ENCODE measurements at regions not wholly inside any gene's neighbourhood (a gene's known extent, or its start where the extent isn't known, plus 50 kb on each side); places are given as distances from the start of the nearest gene placed in this dataset.

DNA sequence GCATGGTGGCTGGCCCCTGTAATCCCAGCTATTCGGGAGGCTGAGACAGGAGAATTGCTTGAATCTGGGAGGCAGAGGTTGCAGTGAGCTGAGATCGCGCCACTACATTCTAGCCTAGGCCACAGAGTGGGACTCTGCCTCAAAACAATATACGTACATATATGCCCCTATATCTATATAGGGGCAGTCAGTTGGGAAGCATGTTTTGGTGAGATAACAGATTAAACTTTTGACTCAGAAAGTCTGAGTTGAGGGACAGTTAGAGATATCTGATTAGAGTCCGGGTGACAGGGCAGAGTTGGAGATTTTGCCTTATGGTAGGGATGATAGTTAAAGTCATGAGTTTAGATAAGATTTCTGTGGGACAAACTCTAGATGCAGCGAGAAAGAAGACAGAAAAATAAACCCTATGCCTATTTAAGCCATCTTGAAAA, 71.8 kb upstream of the ALDH1A1 start:
- no peaks in the 10 kb centered on the region for H3K27me3 ChIP-seq (ENCODE audit: control insufficient read depth, insufficient read depth, low read length)
- no peaks in the 10 kb centered on the region for H3K36me3 ChIP-seq (ENCODE audit: control insufficient read depth, insufficient read depth, low read length)
- DNase-seq (ENCODE audit: low read depth in 4 of 6, low spot score in 6 of 6) = no peak
- no peak overlapping the region for H3K27ac ChIP-seq (ENCODE audit: low read depth, low read length)
- 80% methylated on average over 1 of the region's 6 CpGs for WGBS (ENCODE audit: insufficient coverage)
- H3K9me3 ChIP-seq (ENCODE audit: control insufficient read depth, insufficient read depth, low read length) = no peaks in the 10 kb centered on the region
- no peaks in the 10 kb centered on the region for H3K4me1 ChIP-seq (ENCODE audit: control insufficient read depth, insufficient read depth, low read length)
- no peak overlapping the region for H3K4me3 ChIP-seq (ENCODE audit: low read depth, low read length)

DNA sequence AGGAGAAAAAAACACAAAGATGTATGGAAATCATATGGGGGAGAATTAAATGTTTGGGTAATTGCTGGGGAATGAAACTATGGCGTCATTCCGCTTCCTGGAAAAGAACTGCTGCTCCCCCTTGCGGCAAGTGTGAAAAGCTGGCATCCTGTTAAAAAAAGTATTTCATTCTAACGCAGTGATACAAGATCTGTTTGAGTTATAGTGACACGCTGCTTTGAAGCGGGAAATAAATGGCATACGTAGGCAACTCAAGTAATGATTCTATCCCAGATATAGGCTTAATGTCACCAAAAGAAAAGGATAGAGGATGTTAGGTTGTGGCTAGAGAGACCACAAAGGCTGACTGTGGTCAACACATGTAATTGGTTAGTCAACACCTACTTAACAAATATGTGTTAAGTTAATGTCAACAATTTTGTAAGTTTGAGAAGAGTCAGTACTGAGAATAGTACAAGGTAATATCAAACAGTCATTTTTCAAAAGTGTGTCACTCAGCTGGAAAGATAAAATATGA, 70.2 kb upstream of the ALDH1A1 start:
- Histone ChIP-seq H3K4me1 (ENCODE audit: control insufficient read depth, insufficient read depth, low read length) (no peaks in the 10 kb centered on the region), H3K4me3 (ENCODE audit: low read depth, low read length) (no peak overlapping the region), H3K27ac (ENCODE audit: low read depth, low read length) (no peak overlapping the region), H3K27me3 (ENCODE audit: control insufficient read depth, insufficient read depth, low read length) (no peaks in the 10 kb centered on the region), H3K36me3 (ENCODE audit: control insufficient read depth, insufficient read depth, low read length) (no peaks in the 10 kb centered on the region), H3K9me3 (ENCODE audit: control insufficient read depth, insufficient read depth, low read length) (no peaks in the 10 kb centered on the region)
- 17% methylated on average over 1 of the region's 7 CpGs for WGBS (ENCODE audit: insufficient coverage)
- DNase-seq (ENCODE audit: low read depth in 4 of 6, low spot score in 6 of 6) = peak in 4 of 6 donors; percentile 5 to 73 (median 48)

DNA sequence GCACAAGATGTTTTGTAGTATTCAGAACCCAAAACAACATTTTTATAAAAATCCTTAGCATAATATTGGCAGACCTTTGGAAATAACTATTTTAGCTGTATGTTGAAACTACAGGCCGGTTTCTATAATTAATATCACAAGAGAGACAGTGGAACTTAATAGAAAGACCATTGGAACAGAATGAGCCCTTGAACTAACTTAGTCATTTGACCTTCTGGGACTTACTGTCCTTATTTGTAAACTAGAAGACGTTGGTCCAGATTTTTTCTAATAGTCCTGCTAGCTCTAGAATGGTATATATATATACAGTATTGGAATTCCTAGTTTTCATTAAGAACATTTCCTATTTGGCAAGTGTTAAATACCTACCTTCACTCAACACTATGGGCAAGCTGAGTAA, 69.5 kb upstream of the ALDH1A1 start:
- Histone ChIP-seq H3K27me3 (ENCODE audit: control insufficient read depth, insufficient read depth, low read length) (no peaks in the 10 kb centered on the region), H3K4me1 (ENCODE audit: control insufficient read depth, insufficient read depth, low read length) (no peaks in the 10 kb centered on the region), H3K36me3 (ENCODE audit: control insufficient read depth, insufficient read depth, low read length) (no peaks in the 10 kb centered on the region), H3K9me3 (ENCODE audit: control insufficient read depth, insufficient read depth, low read length) (no peaks in the 10 kb centered on the region), H3K4me3 (ENCODE audit: low read depth, low read length) (no peak overlapping the region), H3K27ac (ENCODE audit: low read depth, low read length) (no peak overlapping the region)
- no peak for DNase-seq (ENCODE audit: low read depth in 4 of 6, low spot score in 6 of 6)
- WGBS (ENCODE audit: insufficient coverage) = no CpG with 5 or more reads among the region's 2 CpGs

DNA sequence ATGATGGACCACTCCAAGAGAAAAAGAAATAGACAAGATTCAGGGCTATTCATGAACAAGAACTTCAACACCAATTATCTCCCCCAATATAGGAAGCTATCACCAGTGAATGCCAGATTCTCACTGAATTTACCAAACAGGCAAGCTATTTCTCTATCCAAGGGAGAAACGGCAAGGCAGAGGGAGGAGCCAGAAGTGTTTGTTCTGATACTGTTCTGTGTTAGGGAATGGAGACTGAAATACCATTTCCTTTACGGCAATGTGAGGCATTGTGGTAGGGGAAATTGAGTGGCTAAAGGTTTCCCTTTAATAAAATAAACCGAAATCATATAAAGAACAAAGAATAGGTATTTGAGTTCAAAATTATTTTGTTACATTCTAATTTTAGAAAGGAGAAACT, 68.0 kb upstream of the ALDH1A1 start:
- Histone ChIP-seq H3K27me3 (ENCODE audit: control insufficient read depth, insufficient read depth, low read length) (no peaks in the 10 kb centered on the region), H3K4me3 (ENCODE audit: low read depth, low read length) (no peak overlapping the region), H3K9me3 (ENCODE audit: control insufficient read depth, insufficient read depth, low read length) (no peaks in the 10 kb centered on the region), H3K4me1 (ENCODE audit: control insufficient read depth, insufficient read depth, low read length) (no peaks in the 10 kb centered on the region), H3K36me3 (ENCODE audit: control insufficient read depth, insufficient read depth, low read length) (no peaks in the 10 kb centered on the region), H3K27ac (ENCODE audit: low read depth, low read length) (no peak overlapping the region)
- no peak for DNase-seq (ENCODE audit: low read depth in 4 of 6, low spot score in 6 of 6)
- no CpG with 5 or more reads among the region's 3 CpGs for WGBS (ENCODE audit: insufficient coverage)

DNA sequence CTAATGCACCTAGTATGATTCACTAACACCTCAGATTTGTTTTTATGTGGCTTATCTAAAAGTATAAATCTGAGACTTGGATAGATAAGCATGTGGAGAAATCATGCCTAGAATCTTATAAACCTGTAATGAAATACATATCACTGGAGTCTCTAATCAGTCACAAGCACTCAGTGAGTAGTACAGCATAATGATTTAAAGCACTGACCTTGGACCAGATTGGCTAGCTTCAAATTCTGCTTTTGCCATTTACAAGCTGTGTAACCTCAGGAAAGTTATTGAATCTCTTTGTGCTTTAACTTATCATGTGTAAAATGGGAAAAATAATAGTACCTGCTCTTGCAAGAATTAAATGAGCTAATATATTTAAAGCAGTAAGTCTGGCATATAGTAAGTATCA, 61.2 kb upstream of the ALDH1A1 start:
- Histone ChIP-seq H3K27ac (ENCODE audit: low read depth, low read length) (no peak overlapping the region), H3K27me3 (ENCODE audit: control insufficient read depth, insufficient read depth, low read length) (no peaks in the 10 kb centered on the region), H3K9me3 (ENCODE audit: control insufficient read depth, insufficient read depth, low read length) (no peaks in the 10 kb centered on the region), H3K4me3 (ENCODE audit: low read depth, low read length) (no peak overlapping the region), H3K4me1 (ENCODE audit: control insufficient read depth, insufficient read depth, low read length) (no peaks in the 10 kb centered on the region), H3K36me3 (ENCODE audit: control insufficient read depth, insufficient read depth, low read length) (no peaks in the 10 kb centered on the region)
- DNase-seq (ENCODE audit: low read depth in 4 of 6, low spot score in 6 of 6) = peak in 1 of 6 donors; percentile 3

DNA sequence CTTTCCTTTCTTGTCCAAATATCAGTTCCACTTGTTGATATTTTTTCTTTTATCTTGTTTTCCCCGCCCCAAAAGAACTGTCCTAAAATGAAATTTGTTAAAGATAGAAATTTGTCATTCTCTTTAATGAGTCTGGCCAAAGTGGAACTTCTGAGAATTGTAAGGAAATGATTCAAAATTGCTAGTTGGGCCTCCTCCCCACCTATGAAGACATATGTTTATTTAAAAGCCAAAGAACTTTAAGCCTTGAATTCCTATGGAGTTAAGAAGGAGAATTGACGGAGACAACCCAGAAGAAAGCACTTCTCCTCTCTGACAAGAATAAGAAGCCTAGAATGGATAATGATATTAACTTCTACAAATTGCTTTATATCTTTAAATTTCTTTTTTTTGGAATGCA, 59.1 kb upstream of the ALDH1A1 start:
- H3K36me3 ChIP-seq (ENCODE audit: control insufficient read depth, insufficient read depth, low read length) = no peaks in the 10 kb centered on the region
- H3K4me3 ChIP-seq (ENCODE audit: low read depth, low read length) = no peak overlapping the region
- no peak overlapping the region for H3K27ac ChIP-seq (ENCODE audit: low read depth, low read length)
- no peak for DNase-seq (ENCODE audit: low read depth in 4 of 6, low spot score in 6 of 6)
- no peaks in the 10 kb centered on the region for H3K4me1 ChIP-seq (ENCODE audit: control insufficient read depth, insufficient read depth, low read length)
- WGBS (ENCODE audit: insufficient coverage) = no CpG with 5 or more reads among the region's 2 CpGs
- H3K27me3 ChIP-seq (ENCODE audit: control insufficient read depth, insufficient read depth, low read length) = no peaks in the 10 kb centered on the region
- no peaks in the 10 kb centered on the region for H3K9me3 ChIP-seq (ENCODE audit: control insufficient read depth, insufficient read depth, low read length)

DNA sequence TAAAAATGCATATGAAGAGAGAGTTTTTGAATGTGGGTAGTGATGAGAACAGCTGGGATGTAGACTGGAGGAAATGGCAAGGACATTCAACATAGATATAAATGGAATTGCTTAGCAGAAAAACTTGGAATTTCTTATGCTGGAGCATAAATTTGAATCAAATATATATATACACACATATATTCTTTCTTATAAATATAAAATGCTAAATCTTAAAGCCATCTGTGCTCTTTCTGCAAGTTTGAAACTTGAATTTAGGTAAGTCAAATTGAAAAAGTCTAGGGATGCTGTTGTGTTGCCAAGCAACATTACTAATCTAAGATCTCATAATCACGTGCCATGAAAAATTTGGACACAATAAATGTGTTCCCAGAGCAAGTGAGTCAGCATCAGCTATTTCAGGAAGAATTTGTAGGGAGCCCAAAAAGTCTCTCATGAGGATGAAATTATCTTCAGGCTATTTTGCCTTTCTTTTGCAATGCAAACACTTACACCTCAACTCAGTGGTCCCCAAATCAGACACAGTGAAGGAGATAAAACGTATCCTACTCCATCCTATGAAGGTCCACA, 58.4 kb upstream of the ALDH1A1 start:
- 80% methylated on average over 1 of the region's 2 CpGs for WGBS (ENCODE audit: insufficient coverage)
- Histone ChIP-seq H3K36me3 (ENCODE audit: control insufficient read depth, insufficient read depth, low read length) (no peaks in the 10 kb centered on the region), H3K27ac (ENCODE audit: low read depth, low read length) (no peak overlapping the region), H3K4me3 (ENCODE audit: low read depth, low read length) (no peak overlapping the region), H3K9me3 (ENCODE audit: control insufficient read depth, insufficient read depth, low read length) (no peaks in the 10 kb centered on the region), H3K4me1 (ENCODE audit: control insufficient read depth, insufficient read depth, low read length) (no peaks in the 10 kb centered on the region), H3K27me3 (ENCODE audit: control insufficient read depth, insufficient read depth, low read length) (no peaks in the 10 kb centered on the region)
- DNase-seq (ENCODE audit: low read depth in 4 of 6, low spot score in 6 of 6) = peak in 1 of 6 donors; percentile 82

DNA sequence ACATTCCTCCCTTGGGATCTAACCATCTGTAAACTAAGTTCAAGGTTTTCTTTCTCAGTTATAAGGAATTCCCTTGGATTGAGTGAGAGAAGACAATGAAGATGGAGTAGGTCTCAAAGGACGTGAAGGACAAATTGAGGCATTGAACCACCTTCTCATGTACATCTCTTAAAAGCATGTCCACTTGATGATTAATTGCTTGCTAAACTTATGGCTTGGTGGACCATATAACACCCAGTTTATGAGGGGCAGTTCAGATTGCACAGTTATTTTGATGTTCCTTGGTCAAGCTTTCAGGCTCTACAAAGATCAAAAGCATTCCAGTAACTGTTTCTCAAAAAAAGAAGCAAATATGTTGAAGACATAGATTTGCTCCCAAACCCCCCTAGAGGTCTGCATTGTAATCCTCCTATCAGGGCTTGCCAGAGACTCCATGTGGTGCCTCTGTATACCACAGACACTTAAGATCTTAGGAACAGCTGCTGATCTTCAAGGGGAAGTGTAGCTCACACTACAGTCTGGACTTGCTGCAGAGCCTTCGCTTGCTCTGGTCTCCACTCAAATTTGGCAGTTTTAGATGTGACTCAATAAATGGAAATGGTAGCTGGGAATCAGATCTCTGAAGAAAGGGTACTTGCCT, 56.9 kb upstream of the ALDH1A1 start:
- Histone ChIP-seq H3K27ac (ENCODE audit: low read depth, low read length) (no peak overlapping the region), H3K4me1 (ENCODE audit: control insufficient read depth, insufficient read depth, low read length) (no peaks in the 10 kb centered on the region), H3K9me3 (ENCODE audit: control insufficient read depth, insufficient read depth, low read length) (no peaks in the 10 kb centered on the region), H3K36me3 (ENCODE audit: control insufficient read depth, insufficient read depth, low read length) (no peaks in the 10 kb centered on the region), H3K4me3 (ENCODE audit: low read depth, low read length) (no peak overlapping the region), H3K27me3 (ENCODE audit: control insufficient read depth, insufficient read depth, low read length) (no peaks in the 10 kb centered on the region)
- 100% methylated on average over 1 of the region's 2 CpGs for WGBS (ENCODE audit: insufficient coverage)
- DNase-seq (ENCODE audit: low read depth in 4 of 6, low spot score in 6 of 6) = peak in 1 of 6 donors; percentile 6

DNA sequence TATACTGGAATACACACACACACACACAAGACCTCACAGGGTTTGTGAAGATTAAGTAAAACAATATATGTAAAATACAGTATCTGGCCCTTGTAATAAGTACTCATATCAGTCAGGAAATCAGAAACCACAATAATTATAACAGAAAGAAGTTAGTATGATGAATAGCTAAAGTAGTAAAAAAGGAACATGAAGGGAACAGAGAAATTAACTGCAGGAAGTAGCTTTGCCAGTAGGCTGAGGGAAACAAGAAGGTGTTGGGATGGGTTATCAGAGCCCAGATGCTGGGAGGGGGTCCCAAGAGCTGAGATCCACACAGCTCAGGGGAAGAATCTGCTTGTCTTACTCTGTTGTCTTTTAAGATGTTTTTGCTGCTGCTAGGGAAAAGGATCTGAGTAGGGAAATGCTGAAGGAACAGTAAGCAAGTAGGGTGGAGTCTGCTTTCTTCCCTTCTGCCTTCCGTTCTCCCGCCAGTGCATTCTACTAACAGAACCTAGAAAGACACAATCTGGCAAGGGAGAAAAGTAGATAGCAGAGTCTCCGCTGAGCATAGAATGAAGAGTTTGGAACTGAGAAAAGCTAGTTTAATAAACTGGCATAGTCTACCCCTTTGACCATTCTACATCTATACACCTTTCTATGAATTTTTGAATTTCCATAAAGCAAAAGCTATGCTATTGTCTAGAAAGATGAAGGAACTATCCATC, 55.3 kb upstream of the ALDH1A1 start:
- no CpG with 5 or more reads among the region's 3 CpGs for WGBS (ENCODE audit: insufficient coverage)
- Histone ChIP-seq H3K9me3 (ENCODE audit: control insufficient read depth, insufficient read depth, low read length) (no peaks in the 10 kb centered on the region), H3K27ac (ENCODE audit: low read depth, low read length) (no peak overlapping the region), H3K36me3 (ENCODE audit: control insufficient read depth, insufficient read depth, low read length) (no peaks in the 10 kb centered on the region), H3K27me3 (ENCODE audit: control insufficient read depth, insufficient read depth, low read length) (no peaks in the 10 kb centered on the region), H3K4me1 (ENCODE audit: control insufficient read depth, insufficient read depth, low read length) (no peaks in the 10 kb centered on the region), H3K4me3 (ENCODE audit: low read depth, low read length) (no peak overlapping the region)
- no peak for DNase-seq (ENCODE audit: low read depth in 4 of 6, low spot score in 6 of 6)

DNA sequence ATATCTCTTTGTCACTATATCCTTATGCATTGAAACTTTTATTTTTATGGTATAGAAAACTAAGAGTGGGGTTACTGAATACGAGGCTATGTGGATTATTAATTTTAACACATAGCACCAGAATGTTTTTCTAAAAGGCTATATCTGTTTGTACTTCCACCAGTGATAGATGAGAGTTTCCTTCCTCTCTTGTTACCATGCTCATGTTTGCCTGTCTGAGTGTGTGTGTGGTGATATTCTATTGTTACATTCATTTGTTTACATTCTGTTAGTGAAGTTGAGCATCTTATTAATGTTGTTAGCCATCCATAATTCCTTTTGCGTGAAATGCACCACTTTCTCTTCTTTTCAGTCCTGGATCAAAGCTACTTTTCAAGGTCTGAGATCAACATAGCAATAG, 54.1 kb upstream of the ALDH1A1 start:
- Histone ChIP-seq H3K36me3 (ENCODE audit: control insufficient read depth, insufficient read depth, low read length) (no peaks in the 10 kb centered on the region), H3K4me1 (ENCODE audit: control insufficient read depth, insufficient read depth, low read length) (no peaks in the 10 kb centered on the region), H3K9me3 (ENCODE audit: control insufficient read depth, insufficient read depth, low read length) (no peaks in the 10 kb centered on the region), H3K4me3 (ENCODE audit: low read depth, low read length) (no peak overlapping the region), H3K27ac (ENCODE audit: low read depth, low read length) (no peak overlapping the region), H3K27me3 (ENCODE audit: control insufficient read depth, insufficient read depth, low read length) (no peaks in the 10 kb centered on the region)
- no peak for DNase-seq (ENCODE audit: low read depth in 4 of 6, low spot score in 6 of 6)
- no CpG with 5 or more reads among the region's 2 CpGs for WGBS (ENCODE audit: insufficient coverage)

Data from spinal cord (tissue), 9 donors.